AG09319 (cell line): ENCODE measurements at regions not wholly inside any gene's neighbourhood (a gene's known extent, or its start where the extent isn't known, plus 50 kb on each side); places are given as distances from the start of the nearest gene placed in this dataset.

Experiments
- DNase-seq: peaks from one replicate; pipeline ENCODE4 v3.0.0-alpha.2; 2010; ENCODE audit warnings: low read depth; ENCODE audit errors: extremely low read depth
- TF ChIP-seq, protein P1 (sequence below): IDR thresholded peaks from 2 replicates; pipeline ENCODE4 v1.5.1; 2011; ENCODE audit warnings: low read depth, mild to moderate bottlenecking, inconsistent platforms, low read length, moderate library complexity

DNA sequence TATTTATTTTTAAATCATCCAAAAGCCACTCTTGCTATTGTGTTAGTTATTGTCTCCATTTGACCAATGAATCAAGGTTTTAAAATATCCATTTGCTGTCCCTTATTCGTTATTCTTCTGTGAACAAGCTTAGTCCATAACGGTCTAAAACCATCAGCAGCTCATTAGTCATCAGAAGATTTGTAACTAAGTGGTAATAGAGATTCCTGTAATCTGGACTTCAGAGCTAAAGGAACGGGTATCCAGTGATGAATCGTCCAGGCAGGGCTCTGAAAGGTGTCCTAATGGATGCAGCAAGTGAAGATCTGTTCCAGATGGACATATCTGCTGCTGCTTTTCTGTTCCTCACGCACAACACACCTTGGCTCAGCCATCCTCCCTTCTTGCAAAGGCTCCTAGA lies 362.7 kb upstream of the CFAP20DC start:
- TF ChIP-seq, protein P1, sequence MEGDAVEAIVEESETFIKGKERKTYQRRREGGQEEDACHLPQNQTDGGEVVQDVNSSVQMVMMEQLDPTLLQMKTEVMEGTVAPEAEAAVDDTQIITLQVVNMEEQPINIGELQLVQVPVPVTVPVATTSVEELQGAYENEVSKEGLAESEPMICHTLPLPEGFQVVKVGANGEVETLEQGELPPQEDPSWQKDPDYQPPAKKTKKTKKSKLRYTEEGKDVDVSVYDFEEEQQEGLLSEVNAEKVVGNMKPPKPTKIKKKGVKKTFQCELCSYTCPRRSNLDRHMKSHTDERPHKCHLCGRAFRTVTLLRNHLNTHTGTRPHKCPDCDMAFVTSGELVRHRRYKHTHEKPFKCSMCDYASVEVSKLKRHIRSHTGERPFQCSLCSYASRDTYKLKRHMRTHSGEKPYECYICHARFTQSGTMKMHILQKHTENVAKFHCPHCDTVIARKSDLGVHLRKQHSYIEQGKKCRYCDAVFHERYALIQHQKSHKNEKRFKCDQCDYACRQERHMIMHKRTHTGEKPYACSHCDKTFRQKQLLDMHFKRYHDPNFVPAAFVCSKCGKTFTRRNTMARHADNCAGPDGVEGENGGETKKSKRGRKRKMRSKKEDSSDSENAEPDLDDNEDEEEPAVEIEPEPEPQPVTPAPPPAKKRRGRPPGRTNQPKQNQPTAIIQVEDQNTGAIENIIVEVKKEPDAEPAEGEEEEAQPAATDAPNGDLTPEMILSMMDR, result no peak
- DNase-seq, result no peak

DNA sequence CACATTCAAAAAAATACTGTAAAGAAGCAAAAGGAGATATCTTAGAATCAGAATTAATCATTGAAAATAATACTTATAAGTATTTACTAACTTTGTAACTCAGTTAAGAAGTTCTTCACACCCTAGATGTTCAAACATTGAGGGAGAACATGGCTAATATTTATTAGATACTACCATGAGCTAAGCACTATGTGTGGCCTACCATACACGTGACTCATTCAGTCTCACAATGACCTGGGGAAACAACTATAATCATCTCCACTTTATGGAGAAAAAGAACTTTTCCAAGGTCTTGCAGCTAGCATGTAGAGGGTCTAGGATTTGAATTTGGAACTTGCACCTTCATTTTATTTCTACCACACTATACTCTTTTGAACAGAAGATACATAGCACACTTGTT lies 361.9 kb upstream of the CFAP20DC start:
- TF ChIP-seq, protein P1, result no peak

DNA sequence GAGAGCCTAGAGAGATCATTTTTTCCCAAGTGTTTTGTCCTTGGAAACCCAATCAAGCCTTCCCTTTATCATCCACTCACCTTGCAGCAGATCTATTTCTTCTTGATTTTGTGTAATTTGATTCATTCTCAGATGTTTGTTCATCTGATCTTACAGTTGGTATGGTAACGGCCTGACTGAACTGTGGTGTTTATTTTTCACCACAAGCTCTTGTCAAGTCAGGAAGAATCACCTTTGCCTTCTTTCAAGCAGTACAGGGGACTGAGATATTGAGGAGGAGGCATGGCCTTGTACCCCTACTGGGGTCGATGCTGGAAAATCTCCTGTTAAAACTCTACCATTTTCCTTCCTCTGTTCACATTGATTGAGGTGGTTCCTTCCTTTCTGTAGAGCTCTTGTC lies 361.4 kb upstream of the CFAP20DC start:
- TF ChIP-seq, protein P1, result no peak
- no peak for DNase-seq

More for the DNA sequence above, 361.9 kb upstream of the CFAP20DC start:
- no peak for DNase-seq

DNA sequence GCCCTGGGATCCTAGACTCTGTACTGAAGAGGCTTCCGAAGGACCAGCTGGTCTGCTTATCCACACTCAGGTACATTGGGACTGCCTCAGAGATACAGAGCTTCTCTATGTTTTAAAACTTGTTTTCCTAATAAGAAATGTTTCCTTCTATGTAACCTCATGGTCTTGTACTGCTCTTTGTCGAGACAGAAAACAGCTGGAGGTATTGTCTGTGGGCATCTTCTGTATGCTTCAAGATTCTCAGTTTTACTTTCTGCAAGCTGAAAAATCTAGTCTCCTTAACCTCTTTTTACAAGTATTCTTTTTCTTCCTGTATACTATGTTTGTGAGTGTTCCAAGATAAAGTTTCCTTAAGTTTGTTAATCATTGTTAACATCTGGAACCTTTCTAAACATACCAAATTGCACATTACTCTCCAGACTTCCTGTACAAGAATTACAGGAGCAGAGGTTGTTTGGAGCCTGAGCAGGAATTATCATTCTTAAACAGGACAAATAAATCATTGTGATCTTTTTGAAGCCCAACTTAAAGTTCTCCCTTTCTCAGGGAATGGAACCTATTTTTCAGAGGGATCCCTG lies 358.3 kb upstream of the CFAP20DC start:
- TF ChIP-seq, protein P1, result no peak
- no peak for DNase-seq

DNA sequence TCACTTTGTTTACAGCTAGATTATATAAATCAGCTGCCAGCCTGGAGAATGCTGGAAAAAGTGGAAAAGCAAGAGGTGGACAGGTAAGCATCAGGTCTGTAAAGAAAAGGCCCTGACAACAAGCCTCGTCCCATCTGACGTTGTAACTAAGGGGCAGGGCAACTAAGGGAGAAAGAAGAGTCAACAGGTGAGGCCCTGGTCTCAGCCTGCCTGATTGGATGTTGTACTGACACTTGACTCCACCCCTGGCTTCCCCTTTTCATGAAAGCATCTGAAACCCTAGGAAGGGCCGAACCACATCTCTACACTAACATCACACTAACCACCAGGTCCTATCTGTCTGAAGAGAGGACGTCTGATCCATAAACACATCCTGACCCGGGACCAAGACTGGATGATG lies 357.6 kb upstream of the CFAP20DC start:
- TF ChIP-seq, protein P1, result no peak
- DNase-seq, result no peak

DNA sequence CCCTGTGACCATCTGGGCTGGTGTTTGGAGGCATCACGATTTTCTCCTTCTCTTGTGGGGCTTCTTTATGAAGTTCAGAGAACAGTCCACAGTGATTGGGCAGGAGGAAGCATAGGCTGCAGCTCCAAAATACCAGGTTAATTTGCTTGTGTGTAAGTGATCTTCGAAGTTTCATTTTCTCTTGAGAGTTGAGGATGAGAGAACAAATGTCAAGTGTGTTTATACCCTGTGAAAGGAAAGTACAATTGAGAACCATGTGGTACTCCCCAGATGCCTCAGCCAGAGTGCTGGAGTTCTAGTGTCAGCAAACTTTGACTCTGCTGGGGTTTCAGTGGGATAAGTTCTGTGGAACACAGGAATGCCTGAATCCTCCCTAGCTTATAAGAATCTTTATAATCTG lies 357.1 kb upstream of the CFAP20DC start:
- no peak for DNase-seq
- TF ChIP-seq, protein P1, result no peak

DNA sequence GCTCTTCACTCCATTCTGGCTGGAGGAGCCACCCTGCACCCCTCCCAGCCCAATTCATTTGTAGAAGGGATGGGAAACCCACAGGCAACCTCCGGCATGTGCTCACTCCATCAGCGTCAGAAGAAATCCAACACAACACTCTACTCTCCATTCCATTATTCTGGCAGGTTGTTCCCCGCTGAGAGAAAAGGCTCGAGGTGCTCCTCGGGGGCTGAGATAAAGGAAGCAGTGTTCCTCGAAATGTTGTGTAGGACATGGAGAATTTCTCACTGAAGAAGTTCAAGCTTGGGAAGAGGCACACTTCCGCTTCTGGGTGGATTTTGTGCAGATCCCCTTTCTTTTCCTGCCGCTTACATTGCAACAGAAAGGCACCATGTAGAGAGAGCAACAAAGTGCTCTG lies 355.0 kb upstream of the CFAP20DC start:
- TF ChIP-seq, protein P1, result no peak
- no peak for DNase-seq
